RWPE2 (cell line): ENCODE measurements at regions not wholly inside any gene's neighbourhood (a gene's known extent, or its start where the extent isn't known, plus 50 kb on each side); places are given as distances from the start of the nearest gene placed in this dataset.

Source experiments
- ATAC-seq: fragments of 200-7000 bp; cut with Tn5 transposase; 3 replicates; pipeline ENCODE4 v1.9.1; 2021; ENCODE audit warnings: low read depth
- DNase-seq: peaks from one replicate; pipeline ENCODE4 v3.0.0-alpha.2; 2020; ENCODE audit warnings: low spot score
- H3K27ac ChIP-seq: fragments of 450-650 bp; 2 replicates; pipeline ENCODE4 v1.5.1; 2017; ENCODE audit warnings: mild to moderate bottlenecking; ENCODE audit not compliant: poor library complexity, severe bottlenecking
- H3K27me3 ChIP-seq: fragments of 250-450 bp; sonication (Bioruptor Pico); 2 replicates; pipeline ENCODE4 v1.5.1; 2021; ENCODE audit warnings: mild to moderate bottlenecking, moderate library complexity; ENCODE audit not compliant: insufficient read depth, poor library complexity, severe bottlenecking
- H3K36me3 ChIP-seq: fragments of 250-450 bp; sonication (Bioruptor Pico); 2 replicates; pipeline ENCODE4 v1.5.1; 2020; ENCODE audit warnings: low read depth, mild to moderate bottlenecking, moderate library complexity
- H3K4me1 ChIP-seq: fragments of 250-450 bp; sonication (Bioruptor Pico); 2 replicates; pipeline ENCODE4 v1.5.1; 2021; ENCODE audit warnings: mild to moderate bottlenecking, moderate library complexity; ENCODE audit not compliant: insufficient read depth, poor library complexity, severe bottlenecking
- H3K4me3 ChIP-seq: fragments of 250-450 bp; sonication (Bioruptor Pico); 2 replicates; pipeline ENCODE4 v1.5.1; 2021; ENCODE audit warnings: mild to moderate bottlenecking, moderate library complexity; ENCODE audit not compliant: severe bottlenecking
- H3K9me3 ChIP-seq: fragments of 250-450 bp; sonication (Bioruptor Pico); 2 replicates; pipeline ENCODE4 v1.5.1; 2021; ENCODE audit warnings: mild to moderate bottlenecking, moderate library complexity; ENCODE audit not compliant: severe bottlenecking
- TF ChIP-seq, protein P1 (sequence below): fragments of 450-650 bp; IDR thresholded peaks from one replicate; pipeline ENCODE4 v1.5.1; 2017; ENCODE audit warnings: mild to moderate bottlenecking, moderate library complexity; ENCODE audit not compliant: poor library complexity, severe bottlenecking

DNA sequence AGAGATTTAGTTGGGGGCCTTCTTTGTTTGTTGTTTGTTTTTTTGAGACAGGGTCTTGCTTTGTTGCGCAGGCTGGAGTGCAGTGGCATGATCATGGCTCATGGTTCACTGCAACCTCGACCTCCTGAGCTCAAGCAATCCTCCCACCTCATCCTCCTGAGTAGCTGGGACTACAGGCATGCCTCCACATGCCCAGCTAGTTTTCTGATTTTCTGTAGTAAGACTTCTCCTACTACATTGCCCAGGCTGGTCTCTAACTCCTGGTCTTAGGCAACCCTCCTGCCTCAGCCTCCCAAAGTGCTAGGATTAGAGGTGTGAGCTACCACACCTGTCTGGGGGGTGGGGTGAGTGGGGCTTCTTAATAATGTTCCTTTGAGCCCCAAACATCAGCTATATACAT lies 148.3 kb upstream of the ADAMTS9 start:
- ATAC-seq: no peak
- H3K27me3 ChIP-seq: peaks cover 4% of the 10 kb centered on the region
- H3K36me3 ChIP-seq: no peaks in the 10 kb centered on the region
- H3K4me1 ChIP-seq: peaks cover 4% of the 10 kb centered on the region
- no peaks in the 10 kb centered on the region for H3K9me3 ChIP-seq
- no peak overlapping the region for H3K4me3 ChIP-seq
- DNase-seq: no peak
- H3K27ac ChIP-seq: no peak overlapping the region
- TF ChIP-seq, protein P1, sequence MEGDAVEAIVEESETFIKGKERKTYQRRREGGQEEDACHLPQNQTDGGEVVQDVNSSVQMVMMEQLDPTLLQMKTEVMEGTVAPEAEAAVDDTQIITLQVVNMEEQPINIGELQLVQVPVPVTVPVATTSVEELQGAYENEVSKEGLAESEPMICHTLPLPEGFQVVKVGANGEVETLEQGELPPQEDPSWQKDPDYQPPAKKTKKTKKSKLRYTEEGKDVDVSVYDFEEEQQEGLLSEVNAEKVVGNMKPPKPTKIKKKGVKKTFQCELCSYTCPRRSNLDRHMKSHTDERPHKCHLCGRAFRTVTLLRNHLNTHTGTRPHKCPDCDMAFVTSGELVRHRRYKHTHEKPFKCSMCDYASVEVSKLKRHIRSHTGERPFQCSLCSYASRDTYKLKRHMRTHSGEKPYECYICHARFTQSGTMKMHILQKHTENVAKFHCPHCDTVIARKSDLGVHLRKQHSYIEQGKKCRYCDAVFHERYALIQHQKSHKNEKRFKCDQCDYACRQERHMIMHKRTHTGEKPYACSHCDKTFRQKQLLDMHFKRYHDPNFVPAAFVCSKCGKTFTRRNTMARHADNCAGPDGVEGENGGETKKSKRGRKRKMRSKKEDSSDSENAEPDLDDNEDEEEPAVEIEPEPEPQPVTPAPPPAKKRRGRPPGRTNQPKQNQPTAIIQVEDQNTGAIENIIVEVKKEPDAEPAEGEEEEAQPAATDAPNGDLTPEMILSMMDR: no peak

GRCh38 chr3:64832098-64832497 lies 144.3 kb upstream of the ADAMTS9 start:
- DNase-seq (no peak), ATAC-seq (no peak)
- Histone ChIP-seq H3K4me3 (no peak overlapping the region), H3K27ac (no peak overlapping the region), H3K4me1 (peaks cover 4% of the 10 kb centered on the region), H3K27me3 (peaks cover 4% of the 10 kb centered on the region), H3K36me3 (no peaks in the 10 kb centered on the region), H3K9me3 (no peaks in the 10 kb centered on the region)
- TF ChIP-seq, protein P1: no peak

DNA sequence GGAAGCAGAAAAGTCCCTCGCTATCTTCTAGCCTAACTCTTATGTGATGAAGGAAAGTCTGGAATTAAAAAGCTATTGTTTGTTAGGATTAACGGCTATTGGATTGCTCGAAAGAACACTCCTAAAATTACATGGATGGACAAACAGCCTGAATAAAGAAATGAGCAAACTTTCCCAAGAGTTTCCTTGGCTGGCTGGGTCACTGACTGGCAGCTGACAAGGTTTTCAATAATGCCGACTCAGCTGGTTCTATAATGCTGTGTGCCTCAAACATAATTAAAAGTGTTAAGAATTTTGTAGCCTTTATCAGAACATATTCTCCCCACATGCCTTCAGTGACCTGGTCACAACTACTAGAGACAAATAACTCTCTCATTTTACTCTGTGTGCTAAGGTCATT lies 142.9 kb upstream of the ADAMTS9 start:
- Histone ChIP-seq H3K27ac (no peak overlapping the region), H3K36me3 (no peaks in the 10 kb centered on the region), H3K9me3 (no peaks in the 10 kb centered on the region), H3K4me3 (no peak overlapping the region), H3K27me3 (peaks cover 4% of the 10 kb centered on the region), H3K4me1 (no peaks in the 10 kb centered on the region)
- no peak for DNase-seq
- no peak for ATAC-seq
- TF ChIP-seq, protein P1: no peak

DNA sequence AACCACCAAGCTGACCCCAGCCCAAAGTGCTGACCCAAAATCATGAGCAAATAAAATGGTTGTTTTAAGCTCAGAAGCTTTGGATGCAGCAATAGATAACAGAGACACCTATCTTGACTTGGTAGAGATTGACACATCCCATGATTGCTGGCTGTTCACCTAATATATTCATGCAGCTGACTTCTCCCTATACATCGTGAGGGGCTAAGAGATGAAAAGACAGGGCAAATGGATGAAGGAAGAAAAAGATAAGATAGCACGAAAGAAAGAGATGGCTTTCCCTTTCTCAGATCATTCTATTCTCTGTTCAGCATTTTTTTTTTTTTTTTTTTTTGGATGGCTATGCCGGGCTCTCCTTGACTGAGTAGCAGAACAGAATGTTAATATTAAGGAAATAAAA lies 141.5 kb upstream of the ADAMTS9 start:
- TF ChIP-seq, protein P1: no peak
- H3K4me3 ChIP-seq: no peak overlapping the region
- H3K9me3 ChIP-seq: no peaks in the 10 kb centered on the region
- H3K27ac ChIP-seq: no peak overlapping the region
- no peaks in the 10 kb centered on the region for H3K4me1 ChIP-seq
- DNase-seq (no peak), ATAC-seq (no peak)
- peaks cover 4% of the 10 kb centered on the region for H3K27me3 ChIP-seq
- no peaks in the 10 kb centered on the region for H3K36me3 ChIP-seq

- Histone ChIP-seq H3K27me3 (peaks cover 4% of the 10 kb centered on the region), H3K36me3 (no peaks in the 10 kb centered on the region), H3K4me3 (no peak overlapping the region), H3K27ac (no peak overlapping the region), H3K4me1 (no peaks in the 10 kb centered on the region), H3K9me3 (no peaks in the 10 kb centered on the region)
- TF ChIP-seq, protein P1: no peak
- ATAC-seq (no peak), DNase-seq (no peak)
Measured at GRCh38 chr3:64828276-64828675, 140.5 kb upstream of the ADAMTS9 start.
